ENCODE measurements at regions not wholly inside any gene's neighbourhood (a gene's known extent, or its start where the extent isn't known, plus 50 kb on each side); places are given as distances from the start of the nearest gene placed in this dataset.
"Not testable (repeated sequence)": the region's sequence is repeated elsewhere in the genome, so short reads cannot be mapped to it uniquely, and the experiment has no call there.

- no peak for DNase-seq
These were observed 344.0 kb downstream of the DSC3 start for GRCh38 chr18:30698571-30698970.

GRCh38 chr18:30696201-30696600, 346.3 kb downstream of the DSC3 start:
- DNase-seq, result no peak

GRCh38 chr18:30694773-30695172, 347.8 kb downstream of the DSC3 start:
- no peak for DNase-seq

- no peak for DNase-seq
These were observed 353.3 kb downstream of the DSC3 start for GRCh38 chr18:30689216-30689615.

GRCh38 chr18:30687501-30687900, 355.0 kb downstream of the DSC3 start:
- DNase-seq, result no peak

GRCh38 chr18:30684825-30685481, 357.6 kb downstream of the DSC3 start:
- no peak for DNase-seq

- DNase-seq, result no peak
These were observed 358.7 kb downstream of the DSC3 start for GRCh38 chr18:30683836-30684235.

- no peak for DNase-seq
These were observed 359.9 kb downstream of the DSC3 start for GRCh38 chr18:30682672-30683071.

- DNase-seq, result no peak
These were observed 363.1 kb downstream of the DSC3 start for GRCh38 chr18:30679285-30679930.

- DNase-seq, result not testable (repeated sequence)
These were observed 364.7 kb downstream of the DSC3 start for GRCh38 chr18:30677813-30678212.

GRCh38 chr18:30676053-30676480, 366.5 kb downstream of the DSC3 start:
- no peak for DNase-seq

GRCh38 chr18:30675493-30675892, 367.0 kb downstream of the DSC3 start:
- no peak for DNase-seq

GRCh38 chr18:30675072-30675471, 367.5 kb downstream of the DSC3 start:
- DNase-seq, result no peak

- no peak for DNase-seq
These were observed 367.9 kb downstream of the DSC3 start for GRCh38 chr18:30674596-30674995.

- not testable (repeated sequence) for DNase-seq
These were observed 370.1 kb downstream of the DSC3 start for GRCh38 chr18:30672439-30672838.

- DNase-seq, result no peak
These were observed 384.2 kb downstream of the DSC3 start for GRCh38 chr18:30658306-30658705.

- no peak for DNase-seq
These were observed 390.2 kb downstream of the DSC3 start for GRCh38 chr18:30652387-30652786.

- DNase-seq, result no peak
These were observed 392.0 kb downstream of the DSC3 start for GRCh38 chr18:30650499-30650898.

- no peak for DNase-seq
These were observed 398.4 kb downstream of the DSC3 start for GRCh38 chr18:30644158-30644557.

GRCh38 chr18:30639361-30639760, 403.2 kb downstream of the DSC3 start:
- no peak for DNase-seq

- DNase-seq, result no peak
These were observed 408.3 kb downstream of the DSC3 start for GRCh38 chr18:30634249-30634648.

- no peak for DNase-seq
These were observed 410.4 kb downstream of the DSC3 start for GRCh38 chr18:30632071-30632698.

- no peak for DNase-seq
These were observed 416.6 kb downstream of the DSC3 start for GRCh38 chr18:30625961-30626360.

All from occipital lobe (tissue), 1 donor.